GM21619 (cell line): ENCODE measurements at regions not wholly inside any gene's neighbourhood (a gene's known extent, or its start where the extent isn't known, plus 50 kb on each side); places are given as distances from the start of the nearest gene placed in this dataset.
A peak's percentile ranks its signal among the peaks of the same experiment; 100 is the strongest.

Source experiments
- ATAC-seq: cut with Tn5 transposase; IDR thresholded peaks from one replicate; pipeline ENCODE4 v1.9.1; 2021; ENCODE audit not compliant: unreplicated experiment

DNA sequence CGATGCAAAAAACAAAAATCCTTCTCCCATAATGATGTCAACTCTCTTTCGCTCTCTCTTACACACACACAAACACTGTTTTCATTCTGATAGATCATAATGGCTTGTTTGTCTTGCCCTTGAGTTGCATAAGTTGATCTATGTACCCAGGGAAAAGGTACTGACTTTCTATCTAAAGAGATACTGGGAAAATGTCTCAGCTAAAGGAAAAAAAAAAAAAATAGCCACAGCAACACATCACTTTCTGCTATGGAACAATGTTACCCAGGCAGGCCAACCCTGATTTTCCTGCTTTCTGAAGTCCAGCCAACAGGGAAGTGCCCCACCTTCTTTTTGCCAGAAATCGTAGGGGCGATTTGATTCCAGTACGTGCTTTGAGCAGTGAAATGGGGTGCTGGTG is 212.6 kb upstream of the ACTBL2 start:
- ATAC-seq = no peak

DNA sequence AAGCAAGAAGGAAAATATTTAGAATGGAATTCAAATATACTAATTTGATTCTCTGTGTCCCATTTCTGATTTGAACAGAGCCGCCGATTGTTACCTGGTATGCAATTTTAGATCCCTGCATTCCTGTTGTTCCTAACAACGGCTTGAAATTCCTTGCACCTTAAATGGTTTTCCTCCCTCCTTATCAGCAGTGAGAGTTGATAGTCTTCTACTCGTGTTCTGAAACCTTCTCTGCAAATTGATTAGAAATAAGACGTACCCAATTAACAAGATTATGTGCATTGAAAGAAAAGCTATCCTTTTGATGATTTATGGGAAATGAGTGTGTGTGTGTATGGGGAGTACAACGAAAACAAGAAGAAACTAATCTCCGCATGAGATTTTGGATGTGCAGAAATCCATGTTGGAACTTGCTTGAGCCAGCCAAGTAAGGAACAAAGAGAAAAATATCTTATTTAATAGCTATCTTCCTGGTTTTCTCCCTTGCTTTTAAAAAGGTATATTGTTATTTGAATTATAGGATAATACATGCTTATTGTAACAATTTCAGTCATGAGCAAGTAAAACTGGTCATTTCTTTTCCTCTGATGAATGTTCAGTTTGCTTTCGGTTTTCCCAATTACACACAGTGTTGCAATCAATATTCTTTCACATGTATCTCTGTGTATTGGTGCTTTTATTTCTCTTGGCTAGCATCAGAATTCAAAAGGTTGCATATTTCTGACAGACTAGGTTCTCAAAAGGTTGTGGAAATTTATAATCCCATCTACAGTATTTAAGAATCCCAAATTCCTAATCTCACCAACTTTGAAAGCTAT is 211.1 kb upstream of the ACTBL2 start:
- no peak for ATAC-seq

DNA sequence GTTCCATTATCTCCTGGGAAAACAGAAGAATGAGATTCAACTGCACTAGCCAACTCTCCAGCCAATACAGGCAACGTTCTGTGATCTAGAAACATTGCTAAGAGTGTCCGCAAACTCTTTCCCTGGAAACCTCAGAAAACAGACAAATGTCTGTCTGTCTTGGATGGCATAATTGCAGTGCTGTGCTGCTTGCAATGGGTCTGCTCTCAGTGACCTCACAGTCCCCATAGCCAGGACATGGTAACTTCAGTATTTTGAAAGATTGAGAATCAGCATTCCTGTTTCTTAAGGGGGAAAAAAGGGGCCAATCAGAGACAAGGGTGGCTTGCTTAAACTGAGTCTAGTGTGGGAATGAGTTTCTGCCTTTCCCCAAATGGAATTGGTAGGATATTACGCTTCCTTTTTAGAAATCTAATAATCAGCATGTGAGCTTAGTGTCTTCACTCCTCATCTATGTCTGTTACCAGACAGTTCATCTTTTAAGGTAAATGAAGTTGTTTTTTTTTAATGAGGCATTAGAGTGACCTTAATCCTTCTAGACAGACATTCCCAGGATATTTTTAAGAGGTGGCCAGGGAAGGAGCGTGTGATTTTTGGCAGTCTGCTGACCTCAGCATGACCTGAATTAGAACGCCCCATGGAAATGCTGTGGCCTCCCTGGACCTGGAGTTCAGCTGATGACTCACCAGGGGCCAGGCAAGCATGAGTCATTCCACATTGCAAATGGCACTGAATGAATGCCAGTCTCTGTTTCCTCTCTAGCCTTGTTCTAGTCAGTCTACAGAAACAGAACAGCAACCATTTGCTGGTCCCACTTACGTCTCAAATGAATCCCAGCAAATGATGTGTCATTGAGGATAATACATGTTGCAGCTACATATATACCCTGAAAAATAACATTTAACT is 210.2 kb upstream of the ACTBL2 start:
- peak; percentile 78 for ATAC-seq

DNA sequence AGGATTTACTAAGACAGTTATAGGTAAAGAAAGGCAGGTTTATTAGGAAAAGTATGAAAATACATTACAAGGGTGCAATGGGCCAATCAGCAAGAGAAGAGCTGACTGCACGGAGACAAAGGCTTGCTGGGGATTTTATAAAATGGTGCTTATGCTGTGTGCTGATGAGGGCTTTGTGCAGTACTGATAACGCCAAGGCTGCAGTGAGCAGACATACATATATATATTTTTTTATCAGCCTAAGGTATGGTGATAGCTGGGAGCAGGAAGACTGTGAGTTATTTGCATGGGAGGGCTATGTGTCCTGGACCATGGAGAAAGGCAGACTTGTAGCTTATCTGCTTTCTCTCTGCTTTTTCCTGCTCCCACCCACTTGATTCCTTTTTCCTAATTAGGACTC is 208.1 kb upstream of the ACTBL2 start:
- ATAC-seq = no peak

DNA sequence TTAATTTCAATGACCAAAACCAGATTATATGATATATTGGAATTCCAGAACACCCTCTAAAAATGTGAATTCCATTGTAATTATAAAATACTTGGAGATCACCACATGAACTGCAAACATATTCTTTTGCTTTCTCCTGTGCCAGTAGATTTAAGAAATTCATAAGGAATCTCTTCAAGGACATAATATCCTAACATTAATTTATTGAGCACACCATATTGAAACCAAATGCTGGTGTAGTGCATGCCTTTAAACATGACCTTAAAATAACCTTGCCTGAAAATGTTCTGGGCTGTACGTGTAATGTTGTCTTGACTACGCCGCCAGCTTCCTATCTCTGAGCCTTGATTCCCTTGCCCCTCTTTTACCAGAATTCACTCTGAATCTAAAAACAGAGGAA is 205.0 kb upstream of the ACTBL2 start:
- no peak for ATAC-seq

DNA sequence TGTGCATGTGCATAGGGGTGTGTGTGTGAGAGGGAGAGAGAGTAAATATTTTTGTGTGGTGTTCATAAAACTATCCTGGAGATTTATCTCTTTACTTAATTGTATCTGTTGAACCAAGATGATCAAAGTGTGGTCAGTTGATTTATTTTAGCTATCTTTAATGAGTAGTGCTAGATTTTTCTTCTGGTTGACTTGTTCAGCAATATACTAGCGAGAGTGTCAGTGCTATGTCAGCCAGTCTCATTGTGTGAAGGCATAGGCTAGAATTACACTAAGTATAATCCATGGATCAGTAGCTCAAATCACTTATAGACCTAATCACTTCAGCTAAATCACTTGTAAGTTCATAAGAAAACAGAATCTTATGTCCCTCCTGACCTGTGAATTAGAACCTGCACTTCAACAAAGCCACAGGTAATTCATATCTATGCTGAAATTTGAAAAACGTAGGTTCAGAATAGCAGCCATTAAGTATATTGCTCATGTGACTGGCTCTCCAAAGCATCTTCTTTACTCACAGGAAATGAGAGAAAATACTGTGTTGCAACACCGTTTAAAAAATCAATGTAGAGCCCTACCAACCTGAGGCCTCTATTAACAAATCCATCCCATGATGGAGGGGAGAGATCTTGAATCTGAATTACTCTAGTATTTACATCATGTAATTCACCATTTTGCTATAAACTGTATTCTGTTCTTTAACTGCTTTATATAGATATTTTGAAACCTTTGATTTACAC is 203.1 kb upstream of the ACTBL2 start:
- no peak for ATAC-seq

DNA sequence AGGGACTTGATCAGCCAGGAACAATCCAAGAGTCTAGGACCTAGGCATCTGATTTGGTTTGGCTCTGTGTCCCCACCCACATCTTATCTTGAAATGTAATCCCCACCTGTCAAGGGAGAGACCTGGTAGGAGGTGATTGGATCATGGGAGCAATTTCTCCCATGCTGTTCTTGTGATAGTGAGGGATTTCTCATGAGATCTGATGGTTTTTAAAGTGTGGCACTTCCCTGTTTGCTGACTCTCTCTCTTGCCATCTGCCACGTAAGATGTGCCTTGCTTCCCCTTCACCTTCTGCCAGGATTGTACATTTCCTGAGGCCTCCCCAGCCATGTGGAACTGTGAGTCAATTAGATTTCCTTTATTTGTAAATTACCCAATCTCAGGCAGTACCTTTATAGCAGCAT is 201.7 kb upstream of the ACTBL2 start:
- no peak for ATAC-seq

DNA sequence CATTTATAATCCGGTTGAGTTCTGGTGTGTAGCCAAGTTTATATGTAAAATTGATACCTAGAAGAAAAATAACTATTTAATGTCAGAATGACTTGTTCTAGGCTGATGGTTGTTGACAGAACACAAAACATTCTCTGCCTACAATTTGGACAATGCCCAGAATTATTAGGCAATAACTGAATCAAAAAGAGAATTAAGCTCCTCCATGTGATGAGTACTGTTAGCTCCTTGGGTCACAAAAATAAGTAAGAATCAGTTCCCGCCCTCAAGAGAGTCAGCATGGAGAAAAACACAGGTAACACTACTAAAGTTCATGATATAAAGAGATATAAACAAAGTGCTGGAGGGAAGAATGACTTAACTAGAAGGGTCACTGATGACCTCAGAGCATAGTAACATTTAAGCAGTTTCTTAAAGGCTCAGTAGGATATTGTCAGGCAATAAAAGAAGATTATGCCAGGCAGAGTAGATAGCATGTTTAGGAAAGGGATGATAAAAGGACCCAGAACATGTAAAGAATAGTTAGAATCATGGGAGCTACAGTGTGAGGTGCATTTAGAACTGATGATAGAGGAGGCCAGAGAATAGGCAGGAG is 200.5 kb upstream of the ACTBL2 start:
- no peak for ATAC-seq

DNA sequence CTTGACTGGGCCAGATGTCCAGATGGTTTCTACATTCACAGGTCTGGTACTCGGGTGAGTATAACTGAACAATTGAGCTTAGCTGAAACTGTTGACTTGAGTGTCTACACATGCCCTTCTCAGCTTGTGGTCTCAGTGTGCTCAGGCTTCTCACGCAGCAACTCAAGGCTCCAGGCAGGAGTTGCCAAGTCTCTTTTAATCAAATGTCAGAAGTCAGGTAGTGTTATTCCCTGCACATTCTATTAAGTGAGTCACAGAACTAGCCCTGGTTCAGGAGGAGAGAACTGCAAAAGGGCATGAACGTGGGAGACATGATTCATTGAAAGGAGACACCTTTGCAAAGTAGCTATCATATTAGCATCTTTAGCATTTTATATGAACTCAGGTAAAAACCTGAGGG is 199.3 kb upstream of the ACTBL2 start:
- ATAC-seq = no peak

DNA sequence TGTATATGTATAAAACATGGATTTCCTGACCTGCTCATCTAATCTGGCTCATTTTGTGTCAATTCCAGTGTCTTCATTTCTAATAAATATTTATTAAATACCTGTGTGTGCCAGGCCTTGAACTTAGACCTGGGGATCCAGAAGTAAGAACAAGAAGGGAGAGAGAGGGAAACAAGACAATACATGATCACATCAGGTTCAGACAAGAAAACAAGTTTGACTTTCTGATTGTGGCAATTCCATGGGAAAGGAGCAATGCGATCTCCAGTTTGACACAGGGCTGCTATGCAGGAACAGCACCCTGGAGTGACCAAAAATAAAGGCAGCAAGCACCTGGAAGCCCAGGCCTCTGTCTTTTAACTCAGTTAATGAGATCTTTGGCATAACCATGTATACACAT is 198.1 kb upstream of the ACTBL2 start:
- no peak for ATAC-seq

DNA sequence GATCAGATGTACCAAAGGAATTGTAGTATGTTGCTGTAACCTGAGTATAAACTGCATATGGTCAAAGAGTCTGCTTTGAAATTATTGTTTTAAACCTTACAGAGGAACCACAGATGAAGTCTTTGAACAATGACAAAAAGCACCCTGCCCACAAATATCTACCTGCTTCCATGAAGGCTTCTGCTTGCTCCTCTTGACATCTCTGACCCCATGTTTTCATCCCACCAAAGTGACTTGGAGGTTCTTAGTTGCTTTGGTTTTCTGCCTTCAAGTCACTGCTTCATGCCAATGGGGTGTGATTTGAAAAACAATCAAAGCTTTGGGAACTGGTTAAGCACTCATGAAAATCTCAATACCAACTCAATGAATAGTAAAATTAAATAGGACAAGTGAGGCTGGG is 194.6 kb upstream of the ACTBL2 start:
- ATAC-seq = no peak

DNA sequence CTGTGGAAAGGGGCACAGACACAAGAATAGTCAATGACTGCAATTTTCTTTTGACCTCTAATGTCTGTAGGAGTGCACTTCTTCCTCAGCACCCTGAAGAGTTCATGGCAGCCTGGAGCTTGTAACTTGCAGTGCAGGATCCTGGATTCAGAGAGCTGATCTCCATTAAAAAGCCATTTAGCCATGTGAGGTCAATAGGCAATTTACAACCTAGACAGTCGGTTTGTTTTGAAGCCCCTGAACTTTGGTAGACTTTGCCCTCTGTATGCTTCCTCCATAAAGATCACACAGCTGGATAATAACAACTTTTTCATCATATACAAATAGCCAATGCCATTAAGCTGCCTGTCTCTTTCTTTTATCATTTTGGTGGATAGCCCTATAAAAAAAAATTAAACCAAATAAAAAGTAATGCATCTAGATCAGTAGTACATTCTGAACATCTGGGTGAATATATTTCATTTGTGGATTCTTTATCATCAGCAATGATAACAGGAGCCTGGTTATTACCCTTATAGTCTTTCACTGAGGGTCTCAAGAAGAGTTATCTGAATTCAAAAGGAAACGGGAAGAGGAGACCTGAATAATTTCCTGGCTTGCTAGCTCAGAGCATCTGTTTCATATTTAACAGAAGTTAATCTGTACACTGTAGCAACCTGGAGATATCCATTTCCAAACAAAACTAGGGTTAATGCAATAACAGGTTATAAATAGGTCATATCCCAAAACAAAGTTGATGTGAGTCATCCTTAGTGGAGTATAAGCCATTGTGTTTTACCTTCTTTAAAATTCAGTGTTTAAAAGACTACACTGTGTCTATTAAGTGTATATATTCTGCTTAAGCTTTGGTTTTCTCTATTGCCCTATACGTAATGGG is 193.8 kb upstream of the ACTBL2 start:
- ATAC-seq = no peak

DNA sequence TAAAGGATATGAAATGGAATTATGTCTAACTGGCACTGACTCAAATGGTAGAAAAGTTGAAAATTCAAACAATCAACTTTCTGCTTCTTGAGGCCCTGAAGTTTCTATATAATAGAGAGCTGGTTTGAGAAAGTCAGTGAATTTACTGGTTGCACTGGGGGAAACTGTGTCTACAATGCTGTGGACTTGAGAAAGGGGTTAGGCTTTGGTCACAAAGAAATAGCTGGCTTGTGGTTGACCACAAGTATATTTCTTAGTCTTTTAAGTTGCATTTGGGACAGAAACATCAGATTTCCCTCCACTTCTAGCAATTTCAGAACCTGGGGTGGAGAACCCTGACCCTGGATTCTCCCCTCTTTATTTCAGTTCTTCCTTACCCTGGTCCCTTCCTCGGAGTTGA is 192.6 kb upstream of the ACTBL2 start:
- ATAC-seq = no peak

DNA sequence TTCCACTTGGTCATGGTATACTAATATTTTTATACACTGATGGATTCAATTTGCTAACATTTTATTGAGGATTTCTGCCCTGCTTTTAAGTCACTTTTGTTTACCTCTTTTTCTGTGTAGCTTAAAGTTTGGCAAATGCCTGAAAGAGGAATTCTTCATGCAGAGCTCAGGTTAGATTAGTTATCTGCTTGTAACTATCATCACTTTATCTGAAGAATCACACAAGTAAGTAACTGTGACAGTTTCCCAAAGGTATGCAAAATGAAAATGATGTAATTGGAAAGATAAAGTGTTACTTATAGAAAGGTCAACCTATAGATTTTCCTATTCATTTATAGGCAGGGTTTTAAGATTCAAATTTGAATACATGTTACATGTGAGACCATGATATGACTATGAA is 188.8 kb upstream of the ACTBL2 start:
- ATAC-seq = no peak

DNA sequence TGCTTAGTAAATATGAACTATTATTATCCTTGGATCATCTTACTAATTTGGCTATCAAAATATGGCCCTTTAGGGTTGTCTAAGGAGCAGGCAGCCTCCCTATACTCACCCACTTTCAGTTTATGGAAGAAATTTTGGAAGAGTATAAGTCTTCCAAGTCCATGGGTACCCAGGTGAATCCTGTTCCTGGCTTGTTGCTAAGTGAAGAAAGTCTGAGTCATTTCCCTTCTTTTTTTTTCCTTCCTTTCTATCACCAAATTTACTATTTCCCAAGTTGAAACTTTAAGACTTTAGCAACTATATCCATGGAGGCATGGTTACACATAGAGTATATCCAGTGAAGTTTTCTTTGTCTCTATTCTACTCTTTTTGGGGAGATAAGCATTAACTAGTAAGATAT is 184.0 kb upstream of the ACTBL2 start:
- no peak for ATAC-seq

DNA sequence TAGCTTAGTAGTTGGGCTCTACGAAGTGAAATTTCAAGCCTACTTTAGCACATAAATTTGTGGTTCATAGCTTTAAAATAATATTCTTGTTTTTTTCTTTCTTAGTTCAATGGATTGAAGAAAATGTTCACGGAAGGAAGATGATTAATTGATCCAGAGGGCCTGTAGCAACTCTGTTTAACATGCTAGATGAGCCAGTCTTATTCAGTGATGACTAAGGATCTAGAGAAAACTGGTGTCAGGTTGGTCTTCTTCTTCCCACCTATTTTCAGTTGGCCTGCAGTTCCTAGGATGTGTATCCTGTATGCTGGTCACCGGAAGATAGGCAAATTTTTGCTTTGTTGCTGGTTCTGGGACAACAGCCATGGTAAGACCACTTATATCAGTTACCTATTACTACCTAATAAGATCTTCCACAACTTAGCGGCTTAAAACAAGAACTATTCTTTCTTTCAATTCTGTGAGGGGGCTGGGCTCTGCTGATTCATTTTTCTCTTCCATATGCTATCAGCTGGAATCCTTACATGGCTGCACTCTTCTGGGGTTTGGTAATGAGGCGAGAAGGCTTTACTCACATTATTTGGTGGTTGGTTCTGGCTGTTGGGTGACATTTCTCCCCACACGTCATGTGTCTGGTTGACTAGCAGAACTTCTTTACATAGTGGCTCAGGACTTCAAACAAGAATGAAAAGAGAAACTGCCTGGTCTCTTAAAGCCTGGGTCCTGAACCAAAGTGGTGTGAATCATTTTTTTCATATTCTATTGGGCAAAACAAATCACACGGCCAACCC is 182.7 kb upstream of the ACTBL2 start:
- no peak for ATAC-seq

DNA sequence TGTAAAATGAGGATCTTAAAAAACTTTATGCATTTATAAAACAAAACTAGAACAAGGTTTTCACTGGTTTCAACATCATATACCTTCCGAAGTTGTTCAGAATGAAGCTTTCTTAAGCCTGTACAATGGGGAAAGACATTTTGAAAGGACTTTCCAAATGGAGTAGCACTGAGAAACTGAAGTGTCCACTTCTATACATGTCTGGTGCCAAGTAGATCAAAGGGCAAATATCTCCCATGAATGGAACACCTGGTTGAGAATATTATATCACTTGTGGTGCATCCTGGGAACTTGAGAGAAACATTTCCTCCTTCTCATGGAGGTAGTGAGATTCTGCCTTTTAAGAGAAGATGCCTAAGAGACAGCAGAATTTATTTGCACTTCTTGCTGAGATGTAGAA is 182.1 kb upstream of the ACTBL2 start:
- ATAC-seq = no peak

DNA sequence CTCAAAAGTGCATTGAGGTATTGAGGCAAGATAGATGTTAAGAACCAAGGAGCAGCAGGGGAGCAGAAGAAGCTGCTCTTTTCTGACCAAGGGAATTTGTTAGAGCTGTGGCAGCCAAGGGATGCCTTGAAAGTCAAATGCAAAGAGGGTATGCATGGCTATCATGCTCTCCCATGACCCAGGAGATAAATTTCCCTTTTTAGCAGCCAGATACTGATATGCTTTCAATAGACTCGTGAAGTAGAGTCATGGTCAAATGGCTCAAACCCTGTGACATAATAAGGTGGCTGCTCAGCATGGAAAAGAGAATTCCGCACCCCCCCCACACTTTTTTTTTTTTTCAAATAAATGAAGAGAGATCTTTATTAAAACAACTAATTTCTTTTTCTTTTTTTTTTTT is 180.9 kb upstream of the ACTBL2 start:
- no peak for ATAC-seq

DNA sequence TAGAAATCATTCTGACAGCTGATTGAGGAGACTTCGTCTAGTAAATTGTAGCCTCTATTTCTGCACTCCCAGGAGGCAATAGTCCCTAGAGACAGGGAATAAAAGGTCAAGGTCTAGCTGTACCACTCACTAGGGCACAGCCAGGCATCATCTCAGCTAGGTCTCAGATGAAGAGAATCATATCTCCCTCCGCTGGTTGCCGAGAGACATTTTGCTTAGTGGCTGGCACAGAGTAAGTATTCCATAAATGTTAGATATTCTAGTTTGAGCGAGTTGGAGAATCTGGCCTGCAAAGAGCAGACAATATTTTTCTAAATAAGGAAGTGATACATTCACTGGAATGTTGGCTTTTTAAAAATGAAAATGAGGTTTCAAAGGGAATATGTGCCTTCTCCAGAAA is 180.4 kb upstream of the ACTBL2 start:
- ATAC-seq = no peak
